Astrocyte of the cerebellum (primary cell): ENCODE measurements at regions not wholly inside any gene's neighbourhood (a gene's known extent, or its start where the extent isn't known, plus 50 kb on each side); places are given as distances from the start of the nearest gene placed in this dataset.

Source experiments
- DNase-seq: peaks from one replicate; pipeline ENCODE4 v3.0.0-alpha.2; 2011; ENCODE audit warnings: low read depth
- H3K4me3 ChIP-seq: 2 replicates; pipeline ENCODE4 v1.5.1; 2011; ENCODE audit warnings: mild to moderate bottlenecking, low read depth, low read length, moderate library complexity
- in situ Hi-C: cut with HindIII; loops from 2 replicates; pipeline ENCODE4 v1.10.0; 2017; ENCODE audit warnings: low sequenced_read_pairs
- TF ChIP-seq, protein P1 (sequence below): IDR thresholded peaks from 2 replicates; pipeline ENCODE4 v1.5.1; 2012; ENCODE audit warnings: low read length, low read depth, moderate library complexity, mild to moderate bottlenecking; ENCODE audit errors: missing control alignments

DNA sequence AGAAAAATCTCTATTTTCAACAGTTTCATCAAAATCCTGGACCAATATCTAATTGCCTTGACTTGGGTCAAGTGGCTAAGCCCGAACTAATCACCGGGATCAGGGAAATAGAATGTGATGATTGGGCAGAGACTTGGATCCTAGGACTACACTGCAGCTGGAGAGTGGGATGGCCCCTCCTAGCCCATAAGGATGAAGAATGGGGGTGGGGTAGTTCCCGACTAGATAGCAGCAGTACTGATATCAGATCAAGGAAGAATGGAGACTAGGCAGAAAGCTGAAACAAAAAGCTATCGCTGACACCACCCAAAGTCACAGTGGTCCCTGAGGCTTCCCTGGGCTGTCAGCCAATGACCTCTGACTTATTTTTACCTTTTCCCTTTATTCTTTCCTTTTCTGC, 160.4 kb upstream of the PHYHIPL start:
- in situ Hi-C loops: loop anchor here (25.0 kb wide), 2 partner anchors 96 to 571 kb away; no protein-coding TSS in a partner anchor
- TF ChIP-seq, protein P1, sequence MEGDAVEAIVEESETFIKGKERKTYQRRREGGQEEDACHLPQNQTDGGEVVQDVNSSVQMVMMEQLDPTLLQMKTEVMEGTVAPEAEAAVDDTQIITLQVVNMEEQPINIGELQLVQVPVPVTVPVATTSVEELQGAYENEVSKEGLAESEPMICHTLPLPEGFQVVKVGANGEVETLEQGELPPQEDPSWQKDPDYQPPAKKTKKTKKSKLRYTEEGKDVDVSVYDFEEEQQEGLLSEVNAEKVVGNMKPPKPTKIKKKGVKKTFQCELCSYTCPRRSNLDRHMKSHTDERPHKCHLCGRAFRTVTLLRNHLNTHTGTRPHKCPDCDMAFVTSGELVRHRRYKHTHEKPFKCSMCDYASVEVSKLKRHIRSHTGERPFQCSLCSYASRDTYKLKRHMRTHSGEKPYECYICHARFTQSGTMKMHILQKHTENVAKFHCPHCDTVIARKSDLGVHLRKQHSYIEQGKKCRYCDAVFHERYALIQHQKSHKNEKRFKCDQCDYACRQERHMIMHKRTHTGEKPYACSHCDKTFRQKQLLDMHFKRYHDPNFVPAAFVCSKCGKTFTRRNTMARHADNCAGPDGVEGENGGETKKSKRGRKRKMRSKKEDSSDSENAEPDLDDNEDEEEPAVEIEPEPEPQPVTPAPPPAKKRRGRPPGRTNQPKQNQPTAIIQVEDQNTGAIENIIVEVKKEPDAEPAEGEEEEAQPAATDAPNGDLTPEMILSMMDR: no peak
- no peak for DNase-seq
- no peak overlapping the region for H3K4me3 ChIP-seq

DNA sequence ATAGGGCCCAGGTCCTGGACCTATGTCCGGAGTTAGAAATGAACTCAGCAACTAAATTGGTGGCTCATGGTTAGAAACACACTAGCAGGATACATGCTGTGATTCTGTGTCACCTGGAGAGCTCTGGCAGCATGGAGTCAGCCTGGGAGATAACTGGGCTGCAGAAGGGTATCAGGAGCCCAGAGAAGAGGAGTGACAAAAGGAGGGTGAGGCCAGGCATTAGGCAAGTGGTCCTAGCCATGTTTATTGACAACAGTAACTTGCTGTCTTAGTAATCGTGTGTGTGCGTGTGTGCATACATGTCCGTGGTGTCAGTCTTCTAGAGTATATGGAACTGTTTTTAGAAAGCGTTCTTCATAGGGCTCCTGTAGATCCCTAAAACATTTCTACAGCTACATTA, 157.5 kb upstream of the PHYHIPL start:
- in situ Hi-C loops: loop anchor here (25.0 kb wide), 2 partner anchors 93 to 568 kb away; no protein-coding TSS in a partner anchor
- no peak overlapping the region for H3K4me3 ChIP-seq
- DNase-seq: no peak
- TF ChIP-seq, protein P1: no peak

DNA sequence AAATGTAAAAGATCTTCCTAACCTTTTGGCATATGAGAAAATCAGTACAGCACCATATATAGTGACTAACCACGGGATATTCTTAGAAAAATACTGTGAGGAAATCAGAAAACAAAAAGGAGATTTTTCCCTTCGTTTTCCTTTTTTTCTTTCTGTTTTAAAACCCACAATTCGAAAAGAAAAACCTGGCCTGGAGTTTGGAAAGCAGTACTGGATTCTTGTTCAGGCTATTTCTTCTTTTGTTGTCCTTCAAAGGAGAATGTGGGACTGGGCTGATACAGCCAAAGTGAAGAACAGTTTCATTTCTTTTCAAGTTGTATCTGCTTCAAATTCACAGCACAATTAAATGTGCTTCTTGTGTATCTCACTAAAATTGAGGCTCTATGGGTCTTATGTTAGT, 156.8 kb upstream of the PHYHIPL start:
- H3K4me3 ChIP-seq: no peak overlapping the region
- peak; percentile 33 for DNase-seq
- in situ Hi-C loops: loop anchor here (25.0 kb wide), 2 partner anchors 93 to 568 kb away; no protein-coding TSS in a partner anchor
- TF ChIP-seq, protein P1: no peak

DNA sequence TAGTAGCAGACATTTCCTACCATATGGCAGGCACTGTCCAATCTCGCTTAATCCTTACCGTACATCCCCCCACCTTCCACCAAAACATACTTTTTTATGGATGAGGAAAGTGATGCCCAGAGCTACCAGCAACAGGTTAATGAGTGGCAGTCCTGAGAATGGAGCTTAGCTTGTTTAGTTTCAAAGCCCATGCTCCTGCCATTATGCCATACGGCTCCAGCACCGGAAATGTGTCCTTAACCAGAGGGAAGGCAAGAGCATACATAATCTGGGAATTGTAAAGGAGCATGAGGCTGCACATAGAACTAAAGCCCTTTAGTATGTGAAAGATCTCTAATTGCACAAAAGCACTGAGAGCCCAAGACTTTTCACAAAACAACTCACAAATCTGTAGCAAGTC, 155.9 kb upstream of the PHYHIPL start:
- in situ Hi-C loops: loop anchor here (25.0 kb wide), 2 partner anchors 92 to 567 kb away; no protein-coding TSS in a partner anchor
- TF ChIP-seq, protein P1: no peak
- no peak for DNase-seq
- no peak overlapping the region for H3K4me3 ChIP-seq

DNA sequence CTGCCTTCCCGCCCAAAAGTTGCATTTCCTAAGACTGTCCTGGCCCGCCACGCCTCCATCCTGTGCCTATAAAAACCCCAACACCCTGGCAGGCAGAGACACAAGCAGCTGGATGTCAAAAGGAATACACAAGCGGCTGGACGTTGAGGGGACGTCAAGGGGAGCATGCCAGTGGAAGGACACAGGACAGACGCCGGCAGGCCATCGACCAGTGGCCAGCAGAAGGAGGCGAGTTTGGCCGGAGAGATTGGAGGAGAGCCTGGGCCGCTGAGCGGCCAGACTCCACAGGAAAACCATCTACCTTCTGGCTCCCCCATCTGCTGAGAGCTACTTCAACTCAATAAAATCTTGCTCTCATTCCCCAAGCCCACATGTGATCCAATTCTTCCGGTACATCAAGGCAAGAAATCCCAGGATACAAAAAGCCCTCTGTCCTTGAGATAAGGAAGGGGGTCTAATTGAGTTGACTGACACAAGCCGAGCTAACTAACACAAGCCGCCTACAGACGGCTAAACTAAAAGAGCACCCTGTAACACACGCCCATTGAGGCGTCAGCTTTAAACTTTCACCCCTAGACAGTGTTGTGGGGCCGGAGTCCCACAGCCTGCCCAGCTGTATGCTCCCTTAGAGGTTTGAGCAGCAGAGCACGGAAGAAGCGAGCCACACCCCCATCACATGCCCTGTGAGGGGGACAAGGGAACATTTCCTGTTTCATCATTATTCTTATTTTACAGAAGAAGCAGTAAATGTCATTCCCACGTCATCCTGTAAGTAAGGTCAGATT, 150.3 kb upstream of the PHYHIPL start:
- no peak for DNase-seq
- H3K4me3 ChIP-seq: no peak overlapping the region
- TF ChIP-seq, protein P1: no peak
- in situ Hi-C loops: no loop called here

DNA sequence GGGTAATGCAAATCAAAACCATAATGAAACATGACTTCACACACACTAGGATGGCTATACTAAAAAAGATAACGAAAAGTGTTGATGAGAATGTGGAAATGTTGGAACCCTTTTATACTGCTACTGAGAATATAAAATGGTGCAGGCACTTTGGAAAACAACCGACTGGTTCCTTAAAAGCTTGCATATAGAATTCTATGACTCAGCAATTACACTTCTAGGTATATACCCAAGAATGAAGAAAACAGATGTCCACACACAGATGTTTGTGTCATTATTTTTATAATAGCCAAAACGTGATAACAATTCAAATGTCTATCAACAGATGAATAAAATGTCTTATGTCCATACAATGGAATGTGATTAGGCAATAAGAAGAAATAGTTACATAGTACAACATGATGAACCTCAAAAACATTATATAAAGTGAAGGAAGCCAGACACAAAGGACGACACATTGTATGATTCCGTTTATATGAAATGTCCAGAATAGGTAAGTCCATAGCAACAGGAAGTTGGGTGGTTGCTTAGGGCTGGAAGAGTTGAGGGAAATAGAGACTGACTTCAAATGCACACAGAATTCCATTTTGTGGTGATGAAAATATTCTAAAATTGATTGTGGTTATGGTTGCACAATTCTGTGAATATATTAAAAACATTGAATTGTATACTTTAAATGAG, 148.3 kb upstream of the PHYHIPL start:
- TF ChIP-seq, protein P1: no peak
- DNase-seq: peak; percentile 32
- in situ Hi-C loops: no loop called here
- H3K4me3 ChIP-seq: no peak overlapping the region
